H1 (cell line): ENCODE measurements at regions not wholly inside any gene's neighbourhood (a gene's known extent, or its start where the extent isn't known, plus 50 kb on each side); places are given as distances from the start of the nearest gene placed in this dataset.

ENCODE experiments used
- CBX5 ChIP-seq: fragments of 300-800, 300-1000 bp; sonication (generic); IDR thresholded peaks from 2 replicates; pipeline ENCODE4 v1.7.1; 2016; ENCODE audit warnings: antibody characterized with exemption, low read length, low read depth
- CHD7 ChIP-seq: fragments of 300-600 bp; sonication (generic); IDR thresholded peaks from 2 replicates; pipeline ENCODE4 v1.7.1; 2012; ENCODE audit warnings: low read length, moderate library complexity, mild to moderate bottlenecking, inconsistent platforms; ENCODE audit not compliant: insufficient replicate concordance
- NANOG ChIP-seq: IDR thresholded peaks from 2 replicates; pipeline ENCODE4 v1.6.1; 2011; ENCODE audit warnings: low read length, low read depth, mild to moderate bottlenecking, inconsistent platforms; ENCODE audit not compliant: insufficient read depth, poor library complexity, severe bottlenecking
- NRF1 ChIP-seq: IDR thresholded peaks from 2 replicates; pipeline ENCODE4 v1.6.1; 2011; ENCODE audit warnings: mild to moderate bottlenecking, low read depth, low read length, improper control_type of control experiment
- PHF8 ChIP-seq: fragments of 200-600 bp; sonication (generic); conservative IDR thresholded peaks from 2 replicates; pipeline ENCODE4 v1.7.1; 2012; ENCODE audit warnings: low read depth, mild to moderate bottlenecking, inconsistent platforms, low read length, moderate library complexity
- RXRA ChIP-seq: IDR thresholded peaks from 2 replicates; pipeline ENCODE4 v1.6.1; 2011; ENCODE audit warnings: low read depth, mild to moderate bottlenecking, low read length, moderate library complexity; ENCODE audit not compliant: insufficient read depth
- SP2 ChIP-seq: IDR thresholded peaks from 2 replicates; pipeline ENCODE4 v1.6.1; 2012; ENCODE audit warnings: mild to moderate bottlenecking, low read length, inconsistent platforms
- TEAD4 ChIP-seq: IDR thresholded peaks from 2 replicates; pipeline ENCODE4 v1.6.1; 2012; ENCODE audit warnings: low read depth, low read length, inconsistent platforms, mixed read lengths

GRCh38 chr5:158267228-158267627 lies 408.3 kb upstream of the CLINT1 start (continued):
- no peak for TF ChIP-seq PHF8
- no peak for TF ChIP-seq TEAD4
- no peak for TF ChIP-seq NRF1
- no peak for TF ChIP-seq CHD7
- TF ChIP-seq SP2 = no peak
- no peak for TF ChIP-seq CBX5
- no peak for TF ChIP-seq NANOG
- no peak for TF ChIP-seq RXRA
